ENCODE measurements at regions not wholly inside any gene's neighbourhood (a gene's known extent, or its start where the extent isn't known, plus 50 kb on each side); places are given as distances from the start of the nearest gene placed in this dataset.

DNA sequence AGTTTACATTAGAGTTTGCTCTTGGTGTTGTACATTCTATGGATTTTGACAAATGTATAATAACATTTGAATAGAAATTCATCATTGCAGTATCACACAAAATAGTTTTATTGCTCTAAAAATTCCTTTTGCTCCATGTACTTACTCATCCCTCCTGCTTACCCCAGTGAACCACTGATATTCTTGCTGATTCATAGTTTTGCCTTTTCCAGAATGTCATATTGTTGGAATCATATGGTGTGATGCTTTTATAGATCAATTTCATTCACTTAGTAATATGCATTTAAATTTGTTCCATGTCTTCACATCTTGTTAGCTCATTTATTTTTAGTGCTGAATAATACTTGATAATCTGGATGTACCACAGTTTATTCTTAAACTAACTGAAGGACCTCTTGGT lies 1593.2 kb downstream of the C4orf33 start:
- Histone ChIP-seq H4K91ac (ENCODE audit: insufficient read depth, low read depth, low read length) (no peak overlapping the region), H3K4me2 (ENCODE audit: low read depth, low read length) (no peak overlapping the region), H2AK5ac (ENCODE audit: low read depth, low read length) (no peak overlapping the region), H2BK20ac (ENCODE audit: low read depth, low read length) (no peak overlapping the region), H3K36me3 (ENCODE audit: control insufficient read depth, insufficient read depth, low read length) (no peaks in the 10 kb centered on the region), H4K8ac (ENCODE audit: low read depth in 2 of 2, low read length in 2 of 2) (no peak overlapping the region), H4K20me1 (ENCODE audit: insufficient read depth, low read length) (no peaks in the 10 kb centered on the region), H3K23ac (ENCODE audit: low read depth, low read length) (no peak overlapping the region), H2BK15ac (ENCODE audit: low read depth, low read length) (no peak overlapping the region), H2BK120ac (ENCODE audit: low read depth, low read length) (no peak overlapping the region), H3K4me3 (ENCODE audit: insufficient read depth, low read depth, low read length) (no peak overlapping the region), H3K27ac (ENCODE audit: insufficient read depth, low read length) (no peak overlapping the region), H3K4ac (ENCODE audit: low read depth, low read length) (no peak overlapping the region), H3K9me3 (ENCODE audit: control insufficient read depth, insufficient read depth, low read length) (no peaks in the 10 kb centered on the region), H2AFZ (replicated peaks; ENCODE audit: low read length, poor library complexity) (no peak overlapping the region), H3K56ac (ENCODE audit: extremely low read depth, insufficient read depth, low read length) (no peak overlapping the region), H4K5ac (ENCODE audit: low read depth, low read length) (no peak overlapping the region), H2AK9ac (replicated peaks; ENCODE audit: low read depth, low read length, poor library complexity) (no peak overlapping the region), H3K4me1 (ENCODE audit: control insufficient read depth, insufficient read depth, low read length) (no peaks in the 10 kb centered on the region), H2BK5ac (ENCODE audit: low read depth, low read length, poor library complexity, severe bottlenecking) (no peak overlapping the region), H3K9me1 (ENCODE audit: insufficient read depth, low read length) (no peaks in the 10 kb centered on the region), H3K9ac (ENCODE audit: low read depth, low read length) (no peak overlapping the region), H3K79me1 (ENCODE audit: low read depth in 1 of 2, low read length in 2 of 2) (no peaks in the 10 kb centered on the region), H3K14ac (replicated peaks; ENCODE audit: low read depth, low read length) (no peak overlapping the region), H3K27me3 (ENCODE audit: control insufficient read depth, insufficient read depth, low read length) (no peaks in the 10 kb centered on the region), H3K18ac (ENCODE audit: low read depth, low read length) (no peak overlapping the region)
- BruUV-seq (replicated peaks), result no TSS peak
- no peak for ATAC-seq (ENCODE audit: low read depth)
- in situ Hi-C loops (cut with MboI; ENCODE audit: low sequenced_read_pairs), result no loop called here
- intact Hi-C loops (cut with micrococcal nuclease), result no loop called here
- ChIA-PET POLR2A (ENCODE audit: unreplicated experiment) (no interaction called here), CTCF (no interaction called here)
- no peak for DNase-seq
- TF ChIP-seq, protein P1, sequence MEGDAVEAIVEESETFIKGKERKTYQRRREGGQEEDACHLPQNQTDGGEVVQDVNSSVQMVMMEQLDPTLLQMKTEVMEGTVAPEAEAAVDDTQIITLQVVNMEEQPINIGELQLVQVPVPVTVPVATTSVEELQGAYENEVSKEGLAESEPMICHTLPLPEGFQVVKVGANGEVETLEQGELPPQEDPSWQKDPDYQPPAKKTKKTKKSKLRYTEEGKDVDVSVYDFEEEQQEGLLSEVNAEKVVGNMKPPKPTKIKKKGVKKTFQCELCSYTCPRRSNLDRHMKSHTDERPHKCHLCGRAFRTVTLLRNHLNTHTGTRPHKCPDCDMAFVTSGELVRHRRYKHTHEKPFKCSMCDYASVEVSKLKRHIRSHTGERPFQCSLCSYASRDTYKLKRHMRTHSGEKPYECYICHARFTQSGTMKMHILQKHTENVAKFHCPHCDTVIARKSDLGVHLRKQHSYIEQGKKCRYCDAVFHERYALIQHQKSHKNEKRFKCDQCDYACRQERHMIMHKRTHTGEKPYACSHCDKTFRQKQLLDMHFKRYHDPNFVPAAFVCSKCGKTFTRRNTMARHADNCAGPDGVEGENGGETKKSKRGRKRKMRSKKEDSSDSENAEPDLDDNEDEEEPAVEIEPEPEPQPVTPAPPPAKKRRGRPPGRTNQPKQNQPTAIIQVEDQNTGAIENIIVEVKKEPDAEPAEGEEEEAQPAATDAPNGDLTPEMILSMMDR (conservative IDR thresholded peaks at IDR 0.05; ENCODE audit: low read depth, low read length), result no peak
- TF ChIP-seq CHD1 (IDR thresholded peaks at IDR 0.05; ENCODE audit: low read depth, low read length) (no peak), MAZ (IDR thresholded peaks at IDR 0.05; ENCODE audit: borderline replicate concordance, low read depth, low read length) (no peak), FOS (IDR thresholded peaks at IDR 0.05; ENCODE audit: low read depth, low read length) (no peak)
- TF ChIP-seq, protein P2, sequence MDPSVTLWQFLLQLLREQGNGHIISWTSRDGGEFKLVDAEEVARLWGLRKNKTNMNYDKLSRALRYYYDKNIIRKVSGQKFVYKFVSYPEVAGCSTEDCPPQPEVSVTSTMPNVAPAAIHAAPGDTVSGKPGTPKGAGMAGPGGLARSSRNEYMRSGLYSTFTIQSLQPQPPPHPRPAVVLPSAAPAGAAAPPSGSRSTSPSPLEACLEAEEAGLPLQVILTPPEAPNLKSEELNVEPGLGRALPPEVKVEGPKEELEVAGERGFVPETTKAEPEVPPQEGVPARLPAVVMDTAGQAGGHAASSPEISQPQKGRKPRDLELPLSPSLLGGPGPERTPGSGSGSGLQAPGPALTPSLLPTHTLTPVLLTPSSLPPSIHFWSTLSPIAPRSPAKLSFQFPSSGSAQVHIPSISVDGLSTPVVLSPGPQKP (IDR thresholded peaks at IDR 0.05; ENCODE audit: borderline replicate concordance, low read depth, low read length), result no peak
- dilution Hi-C loops (cut with HindIII; ENCODE audit: low sequenced_read_pairs, unreplicated experiment), result no loop called here

Data from IMR-90 (cell line).